COLO668 (cell line): ENCODE measurements at regions not wholly inside any gene's neighbourhood (a gene's known extent, or its start where the extent isn't known, plus 50 kb on each side); places are given as distances from the start of the nearest gene placed in this dataset.

ENCODE experiments used
- DNase-seq: peaks from one replicate; lab custom pipeline; 2025; ENCODE audit not compliant: unreplicated experiment; lab: John Stamatoyannopoulos, UW

DNA sequence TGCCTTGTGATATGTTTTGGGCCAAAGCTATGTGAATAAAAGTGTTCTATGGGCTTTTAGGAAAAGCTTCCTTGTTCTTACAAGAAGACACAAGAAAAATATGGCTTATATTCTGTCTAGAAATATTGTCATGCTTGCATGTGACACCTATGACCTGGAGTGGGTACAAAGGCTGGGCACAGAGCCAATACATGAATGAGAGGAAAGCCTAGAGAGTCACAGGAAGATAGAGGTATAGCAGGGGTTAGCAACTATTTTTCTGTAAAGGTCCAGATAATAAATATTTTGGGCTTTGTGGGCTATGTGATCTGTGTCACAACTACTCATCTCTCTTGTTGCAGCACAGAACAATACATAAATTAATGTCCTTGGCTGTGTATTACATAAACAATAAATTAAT is 196.6 kb upstream of the CD180 start:
- peak; percentile 6 for DNase-seq

DNA sequence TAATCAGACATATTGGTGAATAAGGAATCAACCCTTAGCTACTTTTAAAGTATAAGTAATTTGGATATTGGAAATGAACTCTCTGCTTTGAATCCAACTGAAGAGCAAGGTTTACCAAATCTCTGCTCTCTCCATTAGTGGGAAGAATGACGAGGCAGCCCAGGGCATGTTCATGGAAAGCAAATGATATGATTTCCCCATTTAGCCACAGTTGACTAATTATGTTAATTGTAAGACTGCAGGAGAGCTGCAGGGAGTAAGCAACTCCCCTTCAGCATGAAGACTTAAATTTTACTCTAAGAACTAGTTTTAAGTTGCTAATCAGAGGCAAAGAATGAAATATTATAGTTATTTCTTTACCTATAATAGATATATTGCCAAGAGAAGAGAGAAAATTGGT is 194.3 kb upstream of the CD180 start:
- no peak for DNase-seq

DNA sequence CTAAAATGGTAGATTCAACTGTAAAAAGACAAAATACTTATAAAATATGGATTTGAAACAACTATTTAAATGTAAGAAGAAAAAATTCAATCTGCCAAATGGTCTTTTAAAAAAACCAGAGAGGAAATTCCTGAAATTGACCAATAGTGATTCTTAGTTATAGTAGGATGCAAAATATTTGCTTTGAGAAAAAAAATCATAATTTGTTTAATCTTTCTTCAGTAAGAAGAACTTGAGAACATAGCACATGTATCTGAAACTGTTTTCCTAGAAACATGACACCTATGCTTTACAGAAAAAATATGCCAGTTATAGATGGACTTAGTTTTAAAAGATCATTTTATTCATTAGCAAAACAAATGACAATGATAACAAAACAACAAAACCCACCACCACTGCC is 186.9 kb upstream of the CD180 start:
- no peak for DNase-seq

- no peak for DNase-seq
Observed at GRCh38 chr5:67381236-67381880, 184.8 kb upstream of the CD180 start.

GRCh38 chr5:67380431-67380830 is 183.8 kb upstream of the CD180 start:
- no peak for DNase-seq

GRCh38 chr5:67379753-67380152 is 183.2 kb upstream of the CD180 start:
- DNase-seq, result no peak

GRCh38 chr5:67378256-67378655 is 181.7 kb upstream of the CD180 start:
- no peak for DNase-seq

GRCh38 chr5:67377631-67378030 is 181.0 kb upstream of the CD180 start:
- peak; percentile 11 for DNase-seq

DNA sequence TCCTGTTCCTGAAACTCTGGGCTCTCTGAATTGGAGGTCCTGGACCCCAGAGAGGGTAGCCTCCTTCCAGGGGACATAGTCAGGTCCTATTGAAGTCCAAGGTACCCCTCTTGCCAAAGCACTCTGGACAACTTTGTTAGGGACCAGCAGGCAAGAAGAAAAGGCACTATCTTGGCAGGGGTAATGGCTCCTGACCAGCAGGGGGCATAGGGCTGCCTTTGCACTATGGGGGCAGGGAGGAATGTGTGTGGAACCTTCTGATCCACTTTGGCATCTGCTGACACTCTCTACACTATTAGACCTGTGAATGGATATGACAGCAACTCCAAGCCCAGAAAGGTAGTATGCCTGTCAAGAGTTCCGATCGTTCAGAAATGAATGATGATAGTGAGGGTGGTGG is 179.0 kb upstream of the CD180 start:
- DNase-seq, result peak; percentile 2

DNA sequence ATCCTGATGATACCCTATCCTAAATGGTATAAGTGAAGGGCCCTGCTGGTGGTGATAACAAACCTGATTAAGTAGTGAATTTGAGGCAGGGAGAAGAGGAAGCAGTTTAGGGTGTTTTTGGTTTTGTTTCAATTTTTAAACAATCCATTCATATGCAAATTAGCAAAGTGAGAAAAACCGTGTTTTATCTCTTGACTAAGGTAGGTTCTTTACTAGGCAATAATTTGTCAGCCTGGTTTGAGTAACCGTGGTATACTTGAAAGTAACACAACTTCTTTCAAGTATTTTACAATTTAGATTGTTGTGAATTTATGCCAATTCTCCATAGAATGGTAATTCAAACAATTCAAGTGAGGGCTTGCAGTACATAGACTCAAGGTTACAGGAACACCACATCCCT is 177.8 kb upstream of the CD180 start:
- no peak for DNase-seq

GRCh38 chr5:67373518-67373917 is 176.9 kb upstream of the CD180 start:
- DNase-seq, result no peak

GRCh38 chr5:67372887-67373286 is 176.3 kb upstream of the CD180 start:
- no peak for DNase-seq

GRCh38 chr5:67371924-67372323 is 175.3 kb upstream of the CD180 start:
- DNase-seq, result no peak

- no peak for DNase-seq
Observed at GRCh38 chr5:67366691-67367395, 170.2 kb upstream of the CD180 start.

- DNase-seq, result no peak
Observed at GRCh38 chr5:67366276-67366675, 169.7 kb upstream of the CD180 start.

GRCh38 chr5:67364381-67364970 is 167.9 kb upstream of the CD180 start:
- DNase-seq, result no peak

- DNase-seq, result no peak
Observed at GRCh38 chr5:67363963-67364362, 167.4 kb upstream of the CD180 start.

- DNase-seq, result no peak
Observed at GRCh38 chr5:67363180-67363709, 166.6 kb upstream of the CD180 start.

DNA sequence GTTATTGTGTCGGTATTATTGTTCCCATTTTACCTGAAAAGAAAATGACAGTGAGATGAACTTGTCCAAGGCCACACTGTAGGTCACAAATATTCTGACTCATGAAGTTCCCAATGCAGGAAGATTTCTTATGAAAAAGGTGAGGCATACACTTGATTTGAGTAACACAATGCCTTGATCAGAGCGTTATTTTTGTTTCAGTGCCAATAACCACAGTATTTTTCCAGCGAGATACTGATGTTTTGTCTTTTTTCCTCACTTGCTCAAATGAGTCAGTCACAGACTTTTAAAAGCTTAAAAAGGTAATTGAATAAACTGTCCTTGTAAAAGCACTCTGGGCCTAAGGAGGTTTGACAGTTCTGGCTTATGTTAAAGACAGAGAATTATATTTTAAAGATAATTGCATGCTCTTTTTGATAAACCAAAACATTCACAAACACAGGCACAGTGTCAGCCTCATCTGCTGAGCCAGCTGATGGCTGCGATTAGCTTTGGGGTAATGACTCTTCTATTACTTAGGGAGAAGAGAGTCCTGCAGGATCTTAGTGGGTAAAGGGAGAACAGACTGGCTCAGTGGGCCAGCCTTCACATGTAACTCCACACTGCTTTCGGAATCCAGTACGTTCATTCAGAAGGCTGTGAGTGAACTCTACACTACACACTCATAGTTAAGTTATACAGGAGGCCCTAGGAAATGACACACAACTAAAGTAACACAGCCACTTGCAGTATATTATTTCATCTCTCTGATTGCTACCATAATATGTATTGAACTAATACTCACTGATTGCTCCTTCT is 165.5 kb upstream of the CD180 start:
- no peak for DNase-seq

GRCh38 chr5:67360047-67360446 is 163.4 kb upstream of the CD180 start:
- no peak for DNase-seq

DNA sequence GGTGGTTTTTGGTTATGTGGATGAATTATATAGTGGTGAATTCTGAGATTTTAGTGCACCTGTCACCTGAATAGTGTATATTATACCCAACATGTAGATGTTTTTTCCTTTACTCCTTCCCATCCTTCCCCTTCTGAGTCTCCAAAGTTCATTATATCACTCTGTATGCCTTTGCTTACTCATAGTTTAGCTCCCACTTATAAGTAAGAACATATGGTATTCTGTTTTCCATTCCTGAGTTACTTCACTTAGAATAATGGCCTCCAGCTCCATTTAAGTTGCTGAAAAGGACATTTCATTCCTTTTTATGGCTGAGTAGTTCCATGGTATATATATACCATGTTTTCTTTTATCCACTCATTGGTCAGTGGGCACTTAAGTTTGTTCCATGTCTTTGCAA is 161.6 kb upstream of the CD180 start:
- no peak for DNase-seq
